ENCODE measurements at regions not wholly inside any gene's neighbourhood (a gene's known extent, or its start where the extent isn't known, plus 50 kb on each side); places are given as distances from the start of the nearest gene placed in this dataset.

- TF ChIP-seq KDM2B (CRISPR knock-in tag; IDR thresholded peaks at IDR 0.05), result no peak
- no peak for TF ChIP-seq ZBTB49 (CRISPR knock-in tag; IDR thresholded peaks at IDR 0.05; ENCODE audit: borderline replicate concordance)
- TF ChIP-seq NRF1 (conservative IDR thresholded peaks at IDR 0.05 in 1 of 2, IDR thresholded peaks at IDR 0.05 in 1 of 2), result no peak
- TF ChIP-seq JUND (IDR thresholded peaks at IDR 0.05; ENCODE audit: borderline replicate concordance, low read depth, low read length), result no peak
- TF ChIP-seq JUND (tag; IDR thresholded peaks at IDR 0.05; ENCODE audit: borderline replicate concordance, low read depth, low read length), result no peak
- TF ChIP-seq POLR2H (tag; IDR thresholded peaks at IDR 0.05; ENCODE audit: low read depth), result no peak
- no peak for TF ChIP-seq FOXJ3 (CRISPR knock-in tag; IDR thresholded peaks at IDR 0.05)
- no peak for TF ChIP-seq HNRNPK (IDR thresholded peaks at IDR 0.05; ENCODE audit: low read depth, low read length, poor library complexity, severe bottlenecking)
- no peak for TF ChIP-seq XRCC4 (IDR thresholded peaks at IDR 0.05; ENCODE audit: extremely low read depth, insufficient read depth, insufficient read length)
Measured at GRCh38 chr2:7132753-7133152, 215.5 kb downstream of the RNF144A start (continued).

- H3K9me1 ChIP-seq (ENCODE audit: control insufficient read depth, insufficient read depth, low read length), result no peaks in the 10 kb centered on the region
- H3K4me1 ChIP-seq (replicated peaks in 1 of 2; ENCODE audit: control insufficient read depth in 2 of 2, insufficient read depth in 2 of 2, low read length in 2 of 2), result no peaks in the 10 kb centered on the region
- H3K9ac ChIP-seq (ENCODE audit: insufficient read depth in 1 of 2, low read depth in 2 of 2, low read length in 2 of 2), result no peak overlapping the region
- H2AFZ ChIP-seq (ENCODE audit: low read depth, low read length), result no peak overlapping the region
- H3K27me3 ChIP-seq (ENCODE audit: control insufficient read depth in 2 of 2, insufficient read depth in 2 of 2, low read length in 2 of 2), result no peaks in the 10 kb centered on the region
- DNase-seq (ENCODE audit: extremely low read depth in 1 of 4, low spot score in 3 of 4) (peak in 1 of 4 experiments; percentile 5), ATAC-seq (peak; percentile 65; the same call in 1 of the 3 replicates), FAIRE-seq (no peak)
- ChIA-PET CTCF (ENCODE audit: low intra/inter-chr PET ratio) (no interaction called here), POLR2A (interaction anchor here (0.6 kb wide), 1 partner anchor 1526 kb away, joined by 3 read pairs; no protein-coding TSS in a partner anchor)
- no peaks in the 10 kb centered on the region for H3K79me2 ChIP-seq (ENCODE audit: control insufficient read depth, insufficient read depth, low read length)
- no peak overlapping the region for H3K27ac ChIP-seq (ENCODE audit: extremely low read depth, low read depth, low read length)
- H4K20me1 ChIP-seq (replicated peaks; ENCODE audit: control insufficient read depth, insufficient read depth, low read length), result no peaks in the 10 kb centered on the region
- H3K4me3 ChIP-seq, result no peak overlapping the region
- intact Hi-C loops (cut with micrococcal nuclease) (no loop called here), in situ Hi-C loops (cut with MboI) (no loop called here)
- H3K9me3 ChIP-seq (replicated peaks; ENCODE audit: control insufficient read depth, insufficient read depth, low read depth, low read length), result no peaks in the 10 kb centered on the region
- no TSS peak for BruUV-seq (replicated peaks)
- H3K4me2 ChIP-seq (ENCODE audit: insufficient read depth, low read length), result no peak overlapping the region
- H3K36me3 ChIP-seq (ENCODE audit: control insufficient read depth, insufficient read depth, low read length), result no peaks in the 10 kb centered on the region
- TF ChIP-seq CTCF (IDR thresholded peaks at IDR 0.05 in 2 of 3, conservative IDR thresholded peaks at IDR 0.05 in 1 of 3; ENCODE audit: insufficient read depth in 2 of 3, low read depth in 1 of 3, low read length in 3 of 3) (peak; percentile 17 to 22 (median 17); a peak in 2 of 6 replicates), KAT8 (IDR thresholded peaks at IDR 0.05; ENCODE audit: low read depth) (no peak), THAP12 (CRISPR knock-in tag; IDR thresholded peaks at IDR 0.05) (no peak)
- WGBS (ENCODE audit: insufficient coverage, low coverage, missing lambda C conversion rate), result 0% methylated on average over 4 of the region's 4 CpGs
Measured at GRCh38 chr2:7133521-7133920, 216.3 kb downstream of the RNF144A start.

Data from K562 (cell line).